PFSK-1 (cell line): ENCODE measurements at regions not wholly inside any gene's neighbourhood (a gene's known extent, or its start where the extent isn't known, plus 50 kb on each side); places are given as distances from the start of the nearest gene placed in this dataset.

Experiments used
- FOXP2 ChIP-seq: optimal IDR thresholded peaks from 2 replicates; pipeline ENCODE3; 2011; ENCODE audit warnings: borderline replicate concordance, control low read depth, inconsistent platforms; ENCODE audit not compliant: insufficient read depth; ENCODE audit errors: extremely low read length, extremely low read depth
- POLR2AphosphoS5 ChIP-seq: IDR thresholded peaks from 2 replicates; pipeline ENCODE4 v1.6.1; 2012; ENCODE audit warnings: low read depth, mild to moderate bottlenecking, control low read depth, low read length, moderate library complexity
- SIN3A ChIP-seq: IDR thresholded peaks from 2 replicates; pipeline ENCODE4 v1.6.1; 2012; ENCODE audit warnings: mild to moderate bottlenecking, low read length, moderate library complexity, borderline replicate concordance; ENCODE audit not compliant: insufficient read depth
- TAF1 ChIP-seq: IDR thresholded peaks from 2 replicates; pipeline ENCODE4 v1.6.1; 2012; ENCODE audit warnings: low read length, control low read depth, borderline replicate concordance; ENCODE audit not compliant: insufficient read depth
- TF ChIP-seq, protein P1 (sequence below), 2 experiments: IDR thresholded peaks; 2 replicates each; pipeline versions ENCODE4 v1.6.1 to v1.8.0; 2011 to 2012; ENCODE audit warnings: low read depth in 2 of 2, low read length in 2 of 2, control low read depth in 1 of 2, inconsistent platforms in 1 of 2, mild to moderate bottlenecking in 1 of 2, moderate library complexity in 1 of 2; ENCODE audit not compliant: insufficient read depth in 1 of 2

DNA sequence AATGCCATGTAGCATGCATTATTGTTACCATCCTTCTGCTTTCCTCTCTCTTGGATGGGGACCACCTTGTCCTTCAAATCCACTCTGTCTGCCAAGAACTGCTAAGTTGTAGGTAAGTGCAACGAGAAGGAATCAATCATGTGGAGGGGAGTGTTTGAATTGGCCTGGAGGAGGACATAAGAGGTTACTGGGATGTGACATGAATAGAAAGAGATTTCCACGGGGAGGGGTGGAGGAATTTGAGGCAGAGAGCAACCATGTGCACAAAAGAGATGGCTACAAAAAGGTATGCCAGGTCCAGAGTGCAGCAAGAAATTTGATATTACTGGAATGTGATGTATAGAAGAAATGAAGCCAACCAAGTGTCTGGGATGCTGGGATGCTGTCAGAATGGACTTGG, 648.9 kb upstream of the KLF4 start:
- TF ChIP-seq SIN3A (no peak), FOXP2 (no peak)
- TF ChIP-seq, protein P1, sequence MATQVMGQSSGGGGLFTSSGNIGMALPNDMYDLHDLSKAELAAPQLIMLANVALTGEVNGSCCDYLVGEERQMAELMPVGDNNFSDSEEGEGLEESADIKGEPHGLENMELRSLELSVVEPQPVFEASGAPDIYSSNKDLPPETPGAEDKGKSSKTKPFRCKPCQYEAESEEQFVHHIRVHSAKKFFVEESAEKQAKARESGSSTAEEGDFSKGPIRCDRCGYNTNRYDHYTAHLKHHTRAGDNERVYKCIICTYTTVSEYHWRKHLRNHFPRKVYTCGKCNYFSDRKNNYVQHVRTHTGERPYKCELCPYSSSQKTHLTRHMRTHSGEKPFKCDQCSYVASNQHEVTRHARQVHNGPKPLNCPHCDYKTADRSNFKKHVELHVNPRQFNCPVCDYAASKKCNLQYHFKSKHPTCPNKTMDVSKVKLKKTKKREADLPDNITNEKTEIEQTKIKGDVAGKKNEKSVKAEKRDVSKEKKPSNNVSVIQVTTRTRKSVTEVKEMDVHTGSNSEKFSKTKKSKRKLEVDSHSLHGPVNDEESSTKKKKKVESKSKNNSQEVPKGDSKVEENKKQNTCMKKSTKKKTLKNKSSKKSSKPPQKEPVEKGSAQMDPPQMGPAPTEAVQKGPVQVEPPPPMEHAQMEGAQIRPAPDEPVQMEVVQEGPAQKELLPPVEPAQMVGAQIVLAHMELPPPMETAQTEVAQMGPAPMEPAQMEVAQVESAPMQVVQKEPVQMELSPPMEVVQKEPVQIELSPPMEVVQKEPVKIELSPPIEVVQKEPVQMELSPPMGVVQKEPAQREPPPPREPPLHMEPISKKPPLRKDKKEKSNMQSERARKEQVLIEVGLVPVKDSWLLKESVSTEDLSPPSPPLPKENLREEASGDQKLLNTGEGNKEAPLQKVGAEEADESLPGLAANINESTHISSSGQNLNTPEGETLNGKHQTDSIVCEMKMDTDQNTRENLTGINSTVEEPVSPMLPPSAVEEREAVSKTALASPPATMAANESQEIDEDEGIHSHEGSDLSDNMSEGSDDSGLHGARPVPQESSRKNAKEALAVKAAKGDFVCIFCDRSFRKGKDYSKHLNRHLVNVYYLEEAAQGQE (IDR thresholded peaks at IDR 0.05; ENCODE audit: insufficient read depth in 1 of 2, low read depth in 2 of 2, low read length in 2 of 2): no peak

DNA sequence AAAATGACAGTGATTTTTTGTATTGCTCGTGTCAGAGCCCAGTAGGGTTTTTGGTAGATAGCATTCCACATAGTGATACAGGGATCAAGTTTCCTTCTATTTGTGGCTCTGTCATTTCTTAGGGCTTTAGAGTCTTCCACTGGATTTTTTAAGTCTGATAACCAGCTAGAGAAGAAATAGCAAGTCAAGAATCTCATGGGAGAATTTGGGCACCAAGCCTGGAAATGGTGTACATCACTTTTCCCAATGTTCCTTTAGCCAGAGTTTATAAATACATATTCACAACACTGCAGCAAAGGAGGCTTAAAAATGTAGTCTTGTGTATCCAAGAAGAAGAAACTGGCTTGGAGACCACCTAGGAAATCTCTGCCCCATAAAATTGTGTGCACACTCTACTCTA, 647.1 kb upstream of the KLF4 start:
- TF ChIP-seq FOXP2 (no peak), TAF1 (no peak), SIN3A (no peak), POLR2AphosphoS5 (no peak)
- TF ChIP-seq, protein P1 (IDR thresholded peaks at IDR 0.05; ENCODE audit: insufficient read depth in 1 of 2, low read depth in 2 of 2, low read length in 2 of 2): no peak

DNA sequence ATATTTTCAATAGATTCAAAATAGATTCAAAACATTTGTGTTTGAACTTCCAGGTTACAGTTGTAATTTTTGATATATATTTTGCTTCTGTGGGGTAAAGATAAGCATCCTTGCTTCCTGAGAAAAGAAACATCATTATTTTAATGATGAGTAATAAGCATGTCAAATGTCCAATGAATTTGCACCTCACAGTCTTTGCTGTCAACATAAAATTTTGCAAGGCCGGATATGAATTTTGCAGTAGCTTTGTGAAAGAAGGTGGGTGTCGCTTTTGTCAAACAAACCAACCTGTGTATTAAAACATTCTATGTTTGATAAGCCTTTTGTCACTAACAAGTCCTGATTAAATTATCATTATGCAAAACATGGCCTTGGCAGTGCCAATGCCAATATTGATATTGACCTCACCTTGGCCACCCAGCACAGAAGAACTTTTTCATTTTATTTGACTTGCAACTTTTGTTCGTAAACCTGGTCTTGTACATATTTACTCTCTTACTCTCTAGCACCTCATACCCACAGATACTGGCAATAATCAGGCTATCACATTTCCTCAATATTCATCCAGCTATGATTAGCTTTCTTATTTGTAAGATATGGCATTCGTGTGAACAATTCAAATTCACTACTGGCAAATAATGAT, 645.0 kb upstream of the KLF4 start:
- TF ChIP-seq, protein P1 (IDR thresholded peaks at IDR 0.05; ENCODE audit: insufficient read depth in 1 of 2, low read depth in 2 of 2, low read length in 2 of 2): no peak
- TF ChIP-seq TAF1 (no peak), SIN3A (no peak), POLR2AphosphoS5 (no peak), FOXP2 (no peak)

DNA sequence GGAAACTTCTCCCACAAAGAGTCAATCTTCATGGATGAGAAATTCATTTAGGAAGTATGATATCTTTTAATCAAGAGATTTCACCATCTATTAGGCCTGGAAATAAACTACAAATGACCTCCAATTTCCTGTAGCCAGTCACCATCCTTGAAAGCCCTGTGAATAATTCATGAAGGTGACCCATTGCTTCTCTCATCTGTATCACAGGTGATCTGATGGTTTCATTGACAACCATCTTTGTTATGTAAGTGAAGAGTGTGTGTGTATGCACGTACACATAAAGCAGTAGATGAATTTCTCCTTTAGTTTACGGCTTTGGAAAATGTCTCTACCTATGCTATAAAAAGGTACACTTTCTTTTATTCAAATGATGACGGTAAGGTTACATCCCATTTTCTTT, 644.1 kb upstream of the KLF4 start:
- no peak for TF ChIP-seq TAF1
- TF ChIP-seq SIN3A: no peak
- TF ChIP-seq, protein P1 (IDR thresholded peaks at IDR 0.05; ENCODE audit: insufficient read depth in 1 of 2, low read depth in 2 of 2, low read length in 2 of 2): no peak
- TF ChIP-seq POLR2AphosphoS5: no peak
- TF ChIP-seq FOXP2: no peak

DNA sequence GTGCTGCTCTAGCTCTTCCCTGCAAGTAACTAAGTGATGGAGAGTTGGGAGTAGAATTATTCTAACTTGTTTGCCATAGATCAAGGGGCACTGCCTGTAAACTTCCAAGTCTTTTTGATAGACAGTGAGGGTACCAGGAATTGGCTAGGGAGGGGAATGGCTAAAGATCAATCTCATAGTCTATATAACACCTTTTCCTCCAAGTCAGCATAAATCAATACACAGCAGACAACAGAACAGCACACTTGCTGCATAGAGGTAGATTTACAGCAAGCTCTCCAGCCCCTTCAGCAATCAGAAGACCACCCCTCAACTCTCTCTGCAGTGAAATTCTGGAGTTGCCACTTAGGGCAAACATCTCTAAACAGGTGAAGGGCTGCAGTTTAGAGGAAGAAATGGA, 643.5 kb upstream of the KLF4 start:
- TF ChIP-seq TAF1: no peak
- TF ChIP-seq, protein P1 (IDR thresholded peaks at IDR 0.05; ENCODE audit: insufficient read depth in 1 of 2, low read depth in 2 of 2, low read length in 2 of 2): no peak
- no peak for TF ChIP-seq SIN3A
- no peak for TF ChIP-seq FOXP2
- TF ChIP-seq POLR2AphosphoS5: no peak
